ENCODE measurements at regions not wholly inside any gene's neighbourhood (a gene's known extent, or its start where the extent isn't known, plus 50 kb on each side); places are given as distances from the start of the nearest gene placed in this dataset.

- no peak overlapping the region for H3K27ac ChIP-seq
- no peak for TF ChIP-seq ZFX (IDR thresholded peaks at IDR 0.05; ENCODE audit: borderline replicate concordance)
- TF ChIP-seq, protein P1, sequence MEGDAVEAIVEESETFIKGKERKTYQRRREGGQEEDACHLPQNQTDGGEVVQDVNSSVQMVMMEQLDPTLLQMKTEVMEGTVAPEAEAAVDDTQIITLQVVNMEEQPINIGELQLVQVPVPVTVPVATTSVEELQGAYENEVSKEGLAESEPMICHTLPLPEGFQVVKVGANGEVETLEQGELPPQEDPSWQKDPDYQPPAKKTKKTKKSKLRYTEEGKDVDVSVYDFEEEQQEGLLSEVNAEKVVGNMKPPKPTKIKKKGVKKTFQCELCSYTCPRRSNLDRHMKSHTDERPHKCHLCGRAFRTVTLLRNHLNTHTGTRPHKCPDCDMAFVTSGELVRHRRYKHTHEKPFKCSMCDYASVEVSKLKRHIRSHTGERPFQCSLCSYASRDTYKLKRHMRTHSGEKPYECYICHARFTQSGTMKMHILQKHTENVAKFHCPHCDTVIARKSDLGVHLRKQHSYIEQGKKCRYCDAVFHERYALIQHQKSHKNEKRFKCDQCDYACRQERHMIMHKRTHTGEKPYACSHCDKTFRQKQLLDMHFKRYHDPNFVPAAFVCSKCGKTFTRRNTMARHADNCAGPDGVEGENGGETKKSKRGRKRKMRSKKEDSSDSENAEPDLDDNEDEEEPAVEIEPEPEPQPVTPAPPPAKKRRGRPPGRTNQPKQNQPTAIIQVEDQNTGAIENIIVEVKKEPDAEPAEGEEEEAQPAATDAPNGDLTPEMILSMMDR (IDR thresholded peaks at IDR 0.05) = no peak
Observed at GRCh38 chr7:9945131-9945530, 1028.5 kb upstream of the PHF14 start.

DNA sequence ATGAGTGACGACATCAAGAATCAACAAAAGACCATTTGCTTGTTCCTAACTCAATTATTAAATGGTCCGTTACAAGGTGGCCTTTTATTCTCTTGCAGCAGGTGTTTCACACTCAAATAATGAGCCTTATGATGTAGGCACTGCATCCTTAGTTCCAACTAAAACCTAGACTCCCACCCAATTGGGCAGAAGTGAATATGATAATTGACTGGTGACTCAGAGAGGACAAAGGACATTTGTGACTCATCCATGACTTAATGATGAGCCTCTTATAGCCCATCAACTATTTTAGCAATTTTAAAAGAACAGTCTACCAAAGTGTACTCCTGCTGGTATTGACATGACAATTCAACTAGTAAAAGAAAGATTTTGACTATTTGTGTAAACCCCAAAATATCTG is 1027.8 kb upstream of the PHF14 start:
- H3K27ac ChIP-seq = no peak overlapping the region
- TF ChIP-seq, protein P1 (IDR thresholded peaks at IDR 0.05) = no peak
- TF ChIP-seq ZFX (IDR thresholded peaks at IDR 0.05; ENCODE audit: borderline replicate concordance) = no peak

GRCh38 chr7:9955138-9955537 is 1018.5 kb upstream of the PHF14 start:
- no peak overlapping the region for H3K27ac ChIP-seq
- TF ChIP-seq, protein P1 (IDR thresholded peaks at IDR 0.05) = no peak
- no peak for TF ChIP-seq ZFX (IDR thresholded peaks at IDR 0.05; ENCODE audit: borderline replicate concordance)

GRCh38 chr7:9958486-9958885 is 1015.2 kb upstream of the PHF14 start:
- TF ChIP-seq ZFX (IDR thresholded peaks at IDR 0.05; ENCODE audit: borderline replicate concordance) = no peak
- TF ChIP-seq, protein P1 (IDR thresholded peaks at IDR 0.05) = no peak
- no peak overlapping the region for H3K27ac ChIP-seq

DNA sequence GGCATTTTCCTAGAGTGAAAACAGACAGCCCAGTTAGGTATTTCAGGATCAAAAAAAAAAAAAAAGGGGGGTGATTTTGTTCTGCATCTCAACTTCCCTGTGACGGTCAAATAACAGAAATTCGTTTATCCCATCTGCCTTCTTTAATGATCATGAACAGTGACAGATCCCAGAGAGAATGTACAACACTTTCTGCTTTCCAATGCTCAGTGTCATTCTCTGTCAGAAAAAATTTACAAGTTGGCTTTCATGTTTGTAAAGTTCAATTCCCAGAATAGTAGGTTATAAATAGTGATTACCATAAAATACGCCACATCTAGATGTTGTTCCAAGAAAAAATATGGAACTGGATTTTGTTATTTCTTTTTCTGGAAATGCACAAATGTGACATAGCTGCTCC is 1013.2 kb upstream of the PHF14 start:
- H3K27ac ChIP-seq = no peak overlapping the region
- no peak for TF ChIP-seq ZFX (IDR thresholded peaks at IDR 0.05; ENCODE audit: borderline replicate concordance)
- TF ChIP-seq, protein P1 (IDR thresholded peaks at IDR 0.05) = no peak

GRCh38 chr7:9961161-9961922 is 1012.3 kb upstream of the PHF14 start:
- no peak overlapping the region for H3K27ac ChIP-seq
- no peak for TF ChIP-seq ZFX (IDR thresholded peaks at IDR 0.05; ENCODE audit: borderline replicate concordance)
- TF ChIP-seq, protein P1 (IDR thresholded peaks at IDR 0.05) = no peak

GRCh38 chr7:9962742-9963141 is 1010.9 kb upstream of the PHF14 start:
- no peak overlapping the region for H3K27ac ChIP-seq
- TF ChIP-seq ZFX (IDR thresholded peaks at IDR 0.05; ENCODE audit: borderline replicate concordance) = no peak
- TF ChIP-seq, protein P1 (IDR thresholded peaks at IDR 0.05) = no peak
